ENCODE measurements at regions not wholly inside any gene's neighbourhood (a gene's known extent, or its start where the extent isn't known, plus 50 kb on each side); places are given as distances from the start of the nearest gene placed in this dataset.

DNA sequence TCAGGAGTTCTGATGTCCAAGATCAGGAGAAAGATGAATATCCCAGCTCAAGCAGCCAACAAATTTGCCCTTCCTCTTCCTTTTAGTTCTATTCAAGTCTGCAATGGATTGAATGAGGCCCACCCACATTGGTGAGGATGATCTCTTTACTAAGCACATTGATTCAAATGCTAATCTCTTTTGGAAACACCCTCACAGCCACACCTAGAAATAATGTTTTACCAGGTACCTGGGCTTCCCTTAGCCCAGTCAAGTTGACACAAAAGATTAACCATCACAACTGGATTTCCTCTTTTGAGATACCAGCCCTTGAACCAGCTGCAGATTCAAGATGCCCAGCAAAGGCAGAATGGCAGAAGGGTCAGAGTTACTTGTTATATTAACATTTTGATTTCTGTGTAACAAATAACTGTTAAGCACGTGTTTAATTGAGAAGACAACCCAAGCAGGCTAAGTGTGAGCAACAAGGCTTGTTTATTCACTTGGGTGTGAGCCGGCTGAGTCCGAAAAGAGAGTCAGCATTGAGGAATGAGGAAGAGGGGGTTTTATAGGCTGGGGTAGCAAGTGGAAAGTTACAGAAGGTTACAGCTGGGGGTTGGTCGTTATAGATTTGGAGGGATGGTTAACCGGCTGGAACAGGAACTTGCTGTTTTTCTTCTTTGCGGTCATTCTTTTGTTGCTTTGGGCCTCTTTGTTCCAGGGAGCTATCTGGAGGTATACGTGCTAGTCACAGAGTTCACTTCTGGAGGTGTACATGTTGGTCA is 180.3 kb downstream of the EMP1 start:
- ATAC-seq (no peak), DNase-seq (ENCODE audit: low spot score) (no peak)
- Mint-ChIP-seq H3K4me1 (ENCODE audit: low read depth in 2 of 2) (no peaks in the 10 kb centered on the region), H3K4me3 (no peak overlapping the region), H3K36me3 (no peaks in the 10 kb centered on the region), H3K27me3 (peaks cover 12 to 39% of the 10 kb centered on the region in 2 donors), H3K9me3 (no peaks in the 10 kb centered on the region), H3K27ac (no peak overlapping the region)

- no peak for ATAC-seq
- no peak for DNase-seq (ENCODE audit: low spot score)
- Mint-ChIP-seq H3K27ac (no peak overlapping the region), H3K36me3 (no peaks in the 10 kb centered on the region), H3K27me3 (peaks cover 18 to 39% of the 10 kb centered on the region in 2 donors), H3K4me3 (no peak overlapping the region), H3K9me3 (no peaks in the 10 kb centered on the region), H3K4me1 (ENCODE audit: low read depth in 2 of 2) (no peaks in the 10 kb centered on the region)
Observed at GRCh38 chr12:13375583-13376345, 179.2 kb downstream of the EMP1 start.

DNA sequence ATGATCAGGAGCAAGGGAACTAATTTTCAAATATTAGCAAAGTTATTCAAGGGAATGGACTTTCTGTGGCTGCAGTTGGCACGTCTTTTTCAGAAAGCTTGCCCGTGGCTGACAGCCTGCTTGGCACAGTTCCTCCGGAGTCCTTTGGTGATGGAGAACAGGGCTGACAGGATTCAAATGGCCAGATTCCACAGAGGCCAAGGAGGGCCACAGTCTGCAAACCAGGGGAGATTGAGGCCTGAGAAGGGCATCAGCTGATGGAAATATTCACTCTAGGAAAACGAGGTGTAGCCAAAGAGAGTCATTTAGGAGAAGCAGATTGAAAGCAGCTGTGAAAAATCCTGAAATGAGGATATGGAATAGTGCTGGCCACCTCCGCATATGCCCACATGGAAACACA is 178.3 kb downstream of the EMP1 start:
- Mint-ChIP-seq H3K4me1 (ENCODE audit: low read depth in 2 of 2) (no peaks in the 10 kb centered on the region), H3K27me3 (peaks cover 14 to 30% of the 10 kb centered on the region in 2 donors), H3K36me3 (no peaks in the 10 kb centered on the region), H3K4me3 (no peak overlapping the region), H3K9me3 (no peaks in the 10 kb centered on the region), H3K27ac (no peak overlapping the region)
- ATAC-seq (no peak), DNase-seq (ENCODE audit: low spot score) (no peak)

DNA sequence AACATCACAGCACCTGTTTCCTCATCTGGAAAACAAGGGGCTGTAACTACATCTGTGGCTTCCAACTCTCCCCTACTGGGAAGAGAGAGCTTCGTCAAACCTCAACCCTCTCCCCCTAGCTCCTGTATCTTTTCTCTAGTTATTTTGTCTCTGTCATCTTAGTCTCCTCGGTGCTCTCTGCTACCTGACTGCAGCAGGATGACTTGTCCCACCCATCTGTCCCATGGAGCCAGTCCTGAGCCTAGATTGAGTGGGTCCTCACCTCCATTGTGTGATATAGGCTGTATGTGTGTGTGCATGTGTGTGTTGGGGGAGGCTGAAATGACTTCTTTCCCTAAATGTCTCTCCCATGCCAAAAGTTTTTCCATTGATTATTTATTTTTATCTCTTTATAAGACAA is 177.3 kb downstream of the EMP1 start:
- peaks cover 14 to 30% of the 10 kb centered on the region in 2 donors for H3K27me3 Mint-ChIP-seq
- no peaks in the 10 kb centered on the region for H3K4me1 Mint-ChIP-seq (ENCODE audit: low read depth in 2 of 2)
- H3K4me3 Mint-ChIP-seq, result no peak overlapping the region
- no peaks in the 10 kb centered on the region for H3K36me3 Mint-ChIP-seq
- ATAC-seq (peak in 1 of 2 donors; percentile 44), DNase-seq (ENCODE audit: low spot score) (no peak)
- no peaks in the 10 kb centered on the region for H3K9me3 Mint-ChIP-seq
- H3K27ac Mint-ChIP-seq, result no peak overlapping the region

- DNase-seq (ENCODE audit: low spot score) (no peak), ATAC-seq (no peak)
- H3K36me3 Mint-ChIP-seq, result no peaks in the 10 kb centered on the region
- H3K9me3 Mint-ChIP-seq, result no peaks in the 10 kb centered on the region
- H3K27ac Mint-ChIP-seq, result no peak overlapping the region
- H3K27me3 Mint-ChIP-seq, result peaks cover 10 to 30% of the 10 kb centered on the region in 2 donors
- no peaks in the 10 kb centered on the region for H3K4me1 Mint-ChIP-seq (ENCODE audit: low read depth in 2 of 2)
- no peak overlapping the region for H3K4me3 Mint-ChIP-seq
Observed at GRCh38 chr12:13373131-13373530, 176.6 kb downstream of the EMP1 start.

DNA sequence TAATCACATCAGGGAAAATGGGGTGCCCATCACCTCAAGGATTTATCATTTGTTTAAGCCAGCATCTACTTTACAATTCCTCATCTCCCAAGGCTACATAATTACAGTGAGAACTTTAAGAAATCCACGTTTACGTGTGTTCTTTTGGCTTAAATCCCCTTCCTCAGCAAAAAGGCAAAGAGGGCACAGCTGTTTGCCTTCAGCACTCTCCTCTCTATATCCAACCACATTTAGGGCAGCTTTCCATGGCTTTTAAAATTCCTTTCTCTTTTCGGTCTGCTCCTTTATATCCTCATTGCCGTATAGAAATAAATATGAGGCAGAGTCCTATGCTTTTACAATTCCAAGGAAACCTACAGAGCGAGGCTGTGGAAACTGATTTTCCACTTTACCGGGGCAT is 175.9 kb downstream of the EMP1 start:
- H3K27me3 Mint-ChIP-seq, result peaks cover 10 to 24% of the 10 kb centered on the region in 2 donors
- DNase-seq (ENCODE audit: low spot score), result no peak
- H3K36me3 Mint-ChIP-seq, result no peaks in the 10 kb centered on the region
- no peak overlapping the region for H3K4me3 Mint-ChIP-seq
- no peaks in the 10 kb centered on the region for H3K4me1 Mint-ChIP-seq (ENCODE audit: low read depth in 2 of 2)
- H3K9me3 Mint-ChIP-seq, result no peaks in the 10 kb centered on the region
- no peak overlapping the region for H3K27ac Mint-ChIP-seq
- ATAC-seq, result no peak

GRCh38 chr12:13371797-13372196 is 175.3 kb downstream of the EMP1 start:
- no peaks in the 10 kb centered on the region for H3K36me3 Mint-ChIP-seq
- no peak for ATAC-seq
- H3K4me3 Mint-ChIP-seq, result no peak overlapping the region
- H3K27ac Mint-ChIP-seq, result peak overlapping the region in 1 of 2 donors; percentile 19
- H3K4me1 Mint-ChIP-seq (ENCODE audit: low read depth in 2 of 2), result no peaks in the 10 kb centered on the region
- DNase-seq (ENCODE audit: low spot score), result no peak
- peaks cover 10 to 23% of the 10 kb centered on the region in 2 donors for H3K27me3 Mint-ChIP-seq
- no peaks in the 10 kb centered on the region for H3K9me3 Mint-ChIP-seq

GRCh38 chr12:13371367-13371766 is 174.8 kb downstream of the EMP1 start:
- H3K4me1 Mint-ChIP-seq (ENCODE audit: low read depth in 2 of 2), result no peaks in the 10 kb centered on the region
- peaks cover 10 to 23% of the 10 kb centered on the region in 2 donors for H3K27me3 Mint-ChIP-seq
- DNase-seq (ENCODE audit: low spot score), result no peak
- peak overlapping the region in 1 of 2 donors; percentile 19 for H3K27ac Mint-ChIP-seq
- no peaks in the 10 kb centered on the region for H3K9me3 Mint-ChIP-seq
- no peaks in the 10 kb centered on the region for H3K36me3 Mint-ChIP-seq
- no peak for ATAC-seq
- H3K4me3 Mint-ChIP-seq, result no peak overlapping the region

DNA sequence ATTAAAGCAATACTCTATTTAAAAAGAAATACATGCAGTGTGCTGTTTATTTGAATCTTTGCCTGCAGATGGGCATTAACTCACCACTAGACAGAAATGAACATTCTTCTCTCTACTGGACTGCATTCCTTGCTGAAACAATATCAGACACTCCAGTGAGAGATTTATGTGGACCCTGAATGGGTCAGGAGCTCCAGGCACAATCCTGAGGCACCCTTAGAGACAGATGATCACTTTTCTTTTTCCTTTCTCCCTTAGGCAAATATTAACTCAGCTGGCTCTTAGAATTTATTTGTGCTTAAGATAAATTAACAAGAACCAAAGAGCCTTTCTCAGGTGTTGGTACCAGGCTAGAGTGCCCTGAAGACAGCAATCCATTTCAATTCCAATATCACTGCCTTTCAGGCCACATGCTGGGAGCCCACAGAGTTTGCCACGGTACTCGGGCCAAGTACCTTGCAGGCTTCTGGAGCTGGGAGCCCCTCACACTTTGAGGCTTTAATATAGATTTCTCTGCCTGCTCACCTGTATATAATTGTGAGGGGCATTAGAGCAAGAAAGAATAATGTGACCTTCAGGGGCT is 173.0 kb downstream of the EMP1 start:
- no peaks in the 10 kb centered on the region for H3K36me3 Mint-ChIP-seq
- H3K27me3 Mint-ChIP-seq, result peaks cover 13 to 23% of the 10 kb centered on the region in 2 donors
- no peaks in the 10 kb centered on the region for H3K4me1 Mint-ChIP-seq (ENCODE audit: low read depth in 2 of 2)
- DNase-seq (ENCODE audit: low spot score) (no peak), ATAC-seq (no peak)
- no peak overlapping the region for H3K27ac Mint-ChIP-seq
- no peak overlapping the region for H3K4me3 Mint-ChIP-seq
- H3K9me3 Mint-ChIP-seq, result no peaks in the 10 kb centered on the region

GRCh38 chr12:13368971-13369370 is 172.4 kb downstream of the EMP1 start:
- no peak for ATAC-seq
- peaks cover 13 to 18% of the 10 kb centered on the region in 2 donors for H3K27me3 Mint-ChIP-seq
- H3K36me3 Mint-ChIP-seq, result no peaks in the 10 kb centered on the region
- DNase-seq (ENCODE audit: low spot score), result no peak
- no peaks in the 10 kb centered on the region for H3K9me3 Mint-ChIP-seq
- no peak overlapping the region for H3K27ac Mint-ChIP-seq
- no peak overlapping the region for H3K4me3 Mint-ChIP-seq
- no peaks in the 10 kb centered on the region for H3K4me1 Mint-ChIP-seq (ENCODE audit: low read depth in 2 of 2)

DNA sequence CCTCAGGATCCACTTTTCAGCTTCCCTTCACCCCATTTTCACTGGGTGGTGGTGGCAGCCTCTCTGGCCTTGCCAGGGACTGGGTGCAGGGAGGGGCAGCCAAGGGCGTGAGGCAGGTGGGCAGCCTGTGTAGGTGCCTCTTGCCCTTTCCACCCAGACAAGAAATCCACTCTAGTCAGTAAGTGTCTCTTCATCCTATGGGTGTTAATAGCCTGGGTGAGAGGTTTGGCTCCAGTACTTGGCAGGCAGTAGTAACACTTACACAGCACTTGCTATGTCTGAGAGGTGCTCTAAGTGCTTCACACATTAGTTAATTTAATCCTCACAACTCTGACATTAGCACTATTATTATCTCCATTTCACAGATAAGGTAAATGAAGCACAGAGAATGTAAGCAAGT is 171.9 kb downstream of the EMP1 start:
- peaks cover 13% of the 10 kb centered on the region in 2 donors for H3K27me3 Mint-ChIP-seq
- DNase-seq (ENCODE audit: low spot score), result no peak
- H3K27ac Mint-ChIP-seq, result no peak overlapping the region
- no peak for ATAC-seq
- no peaks in the 10 kb centered on the region for H3K36me3 Mint-ChIP-seq
- no peak overlapping the region for H3K4me3 Mint-ChIP-seq
- no peaks in the 10 kb centered on the region for H3K9me3 Mint-ChIP-seq
- no peaks in the 10 kb centered on the region for H3K4me1 Mint-ChIP-seq (ENCODE audit: low read depth in 2 of 2)

- Mint-ChIP-seq H3K4me3 (no peak overlapping the region), H3K9me3 (no peaks in the 10 kb centered on the region), H3K27ac (no peak overlapping the region), H3K4me1 (ENCODE audit: low read depth in 2 of 2) (no peaks in the 10 kb centered on the region), H3K36me3 (no peaks in the 10 kb centered on the region), H3K27me3 (peaks cover 9 to 14% of the 10 kb centered on the region in 2 donors)
- no peak for ATAC-seq
- no peak for DNase-seq (ENCODE audit: low spot score)
Observed at GRCh38 chr12:13367973-13368372, 171.4 kb downstream of the EMP1 start.

DNA sequence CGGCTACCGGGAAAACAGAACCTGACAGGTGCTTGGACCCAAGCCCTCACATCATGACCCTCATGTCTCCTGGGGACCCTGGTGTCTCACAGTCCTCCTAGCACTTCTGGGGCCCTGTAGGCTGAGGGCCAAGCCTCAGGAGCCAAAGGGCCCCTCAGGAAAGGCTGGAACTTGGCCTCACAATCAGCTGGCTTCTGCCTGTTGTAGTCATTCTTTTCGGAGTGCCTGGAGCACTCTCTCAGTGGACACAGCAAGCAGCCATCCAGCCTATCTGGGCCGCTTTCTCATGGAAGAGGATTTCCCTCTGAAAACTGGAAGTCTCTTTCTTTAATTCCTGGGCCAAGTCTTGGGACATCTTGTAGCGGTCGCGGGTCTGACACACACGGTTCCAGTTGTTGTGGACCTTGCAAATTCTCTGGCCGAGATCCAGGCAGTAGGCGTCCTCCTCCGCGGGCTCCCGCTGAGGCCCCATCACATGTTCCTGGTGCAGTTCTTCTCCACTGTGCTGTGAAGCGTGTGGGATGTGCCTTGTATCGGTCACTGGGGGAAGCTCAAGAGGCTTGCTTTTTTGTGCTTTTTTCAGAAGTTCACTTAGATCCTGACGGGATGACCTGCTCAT is 169.3 kb downstream of the EMP1 start:
- ATAC-seq (no peak), DNase-seq (ENCODE audit: low spot score) (no peak)
- no peaks in the 10 kb centered on the region for H3K4me1 Mint-ChIP-seq (ENCODE audit: low read depth in 2 of 2)
- no peak overlapping the region for H3K27ac Mint-ChIP-seq
- no peaks in the 10 kb centered on the region for H3K9me3 Mint-ChIP-seq
- H3K36me3 Mint-ChIP-seq, result no peaks in the 10 kb centered on the region
- H3K27me3 Mint-ChIP-seq, result peaks cover 15 to 23% of the 10 kb centered on the region in 2 donors
- H3K4me3 Mint-ChIP-seq, result no peak overlapping the region
